Heart right ventricle (tissue), 16 donors: ENCODE measurements at regions not wholly inside any gene's neighbourhood (a gene's known extent, or its start where the extent isn't known, plus 50 kb on each side); places are given as distances from the start of the nearest gene placed in this dataset.

ENCODE experiments used
- ATAC-seq, 8 donors: fragments of 200-7000 bp; cut with Tn5 transposase; one replicate each; pipeline ENCODE4 v1.9.1; 2020; ENCODE audit warnings: mild to moderate bottlenecking in 8 of 8, moderate library complexity in 8 of 8, moderate number of reproducible peaks in 1 of 8
- DNase-seq, 2 donors: peaks; one replicate each; pipeline ENCODE4 v3.0.0-alpha.2; 2020
- H3K27ac ChIP-seq, 10 donors: fragments of 200-600 bp; sonication (generic) in 2 of 10; one replicate each; pipeline versions ENCODE4 v1.5.0 to v1.8.0; 2020 to 2022; ENCODE audit warnings: mild to moderate bottlenecking in 3 of 10
- H3K27me3 ChIP-seq, 7 donors: fragments of 200-600 bp; one replicate each; pipeline ENCODE4 v1.8.0; 2021 to 2022; ENCODE audit warnings: mild to moderate bottlenecking in 2 of 7
- H3K36me3 ChIP-seq, 9 donors: fragments of 200-600 bp; sonication (generic) in 1 of 9; one replicate each; pipeline versions ENCODE4 v1.5.0 to v1.8.0; 2020 to 2022; ENCODE audit warnings: mild to moderate bottlenecking in 2 of 9
- H3K4me1 ChIP-seq, 9 donors: fragments of 200-600 bp; sonication (generic) in 1 of 9; one replicate each; pipeline versions ENCODE4 v1.5.0 to v1.8.0; 2020 to 2022; ENCODE audit warnings: mild to moderate bottlenecking in 4 of 9
- H3K4me3 ChIP-seq, 10 donors: fragments of 200-600 bp; sonication (generic) in 2 of 10; one replicate each; pipeline versions ENCODE4 v1.5.0 to v1.8.0; 2020 to 2022; ENCODE audit warnings: mild to moderate bottlenecking in 7 of 10, moderate library complexity in 2 of 10
- H3K9me3 ChIP-seq, 11 donors: fragments of 200-600 bp in 10 of 11; sonication (generic) in 2 of 11; one replicate each; pipeline versions ENCODE4 v1.5.0 to v1.8.0; 2013 to 2022; ENCODE audit warnings: mild to moderate bottlenecking in 2 of 11, control low read depth in 1 of 11, moderate library complexity in 1 of 11
- WGBS, 2 donors: extraction: QIAGEN DNeasy Blood & Tissue Kit; methylation state at CpG; one replicate each; pipeline ENCODE4 v1.1.7; 2013; ENCODE audit warnings: inconsistent platforms in 1 of 2; 5-methylcytosine and 5-hydroxymethylcytosine counted together
- intact Hi-C, 10 donors: fragments of 100-400 bp; cut with DNase I; formaldehyde crosslinking; loops; one replicate each; pipeline versions ENCODE4 v1.11.1 to v1.14.2; 2022
- TF ChIP-seq, protein P1 (sequence below), 9 donors: fragments of 200-600 bp; sonication (generic) in 2 of 9; IDR thresholded peaks; one replicate each; pipeline versions ENCODE4 v1.5.0 to v1.8.0; 2021 to 2022; ENCODE audit warnings: antibody characterized with exemption in 9 of 9, mild to moderate bottlenecking in 5 of 9, moderate library complexity in 1 of 9
- donor health status: Arrhythmogenic right ventricular cardiomyopathy.
- donor health status: ischemic (EF 13 %, LVEDD 7.1; RV severe dilation, severe dysfunction).
- donor health status: healthy with polysubstance abuse.
- donor health status: DM: no; HTN: yes; CAD: no.
- donor health status: DM: no; HTN: no; CAD: no.
- donor health status: ischemic (EF 25% LVEDD 6.9; RV normal size, moderate dysfunction).
- donor health status: ischemic (EF 25% LVEDD 5.7; RV mildly dilated, moderate dysfunction).
- donor health status: healthy.
- donor health status: DM: yes; HTN: yes; CAD: no.
- donor health status: Ischemic cardiomyopathy.
- donor health status: ischemic (EF 35%, LVEDD 5.7; RV mildly dilated, moderate dysfunction).
- donor health status: nonischemic (EF 11% LVEDD 7.7; RV severe dilation, severe dysfunction).
- donor health status: DM: yes; HTN: yes; CAD: no.
- donor health status: PGD.
- donor health status: ischemic (EF 29% LVEDD 5.4; RV normal size, mild dysfunction).
- donor health status: nonischemic (EF 23%, LVEDD 6.1; RV moderate dilation, normal function).

- no peaks in the 10 kb centered on the region for H3K9me3 ChIP-seq
- ATAC-seq (no peak), DNase-seq (no peak)
- no peaks in the 10 kb centered on the region for H3K36me3 ChIP-seq
- TF ChIP-seq, protein P1, sequence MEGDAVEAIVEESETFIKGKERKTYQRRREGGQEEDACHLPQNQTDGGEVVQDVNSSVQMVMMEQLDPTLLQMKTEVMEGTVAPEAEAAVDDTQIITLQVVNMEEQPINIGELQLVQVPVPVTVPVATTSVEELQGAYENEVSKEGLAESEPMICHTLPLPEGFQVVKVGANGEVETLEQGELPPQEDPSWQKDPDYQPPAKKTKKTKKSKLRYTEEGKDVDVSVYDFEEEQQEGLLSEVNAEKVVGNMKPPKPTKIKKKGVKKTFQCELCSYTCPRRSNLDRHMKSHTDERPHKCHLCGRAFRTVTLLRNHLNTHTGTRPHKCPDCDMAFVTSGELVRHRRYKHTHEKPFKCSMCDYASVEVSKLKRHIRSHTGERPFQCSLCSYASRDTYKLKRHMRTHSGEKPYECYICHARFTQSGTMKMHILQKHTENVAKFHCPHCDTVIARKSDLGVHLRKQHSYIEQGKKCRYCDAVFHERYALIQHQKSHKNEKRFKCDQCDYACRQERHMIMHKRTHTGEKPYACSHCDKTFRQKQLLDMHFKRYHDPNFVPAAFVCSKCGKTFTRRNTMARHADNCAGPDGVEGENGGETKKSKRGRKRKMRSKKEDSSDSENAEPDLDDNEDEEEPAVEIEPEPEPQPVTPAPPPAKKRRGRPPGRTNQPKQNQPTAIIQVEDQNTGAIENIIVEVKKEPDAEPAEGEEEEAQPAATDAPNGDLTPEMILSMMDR (IDR thresholded peaks at IDR 0.05) = no peak
- WGBS, 2 donors = 76% methylated on average over 6 of the region's 6 CpGs
- no peak overlapping the region for H3K4me3 ChIP-seq
- no peaks in the 10 kb centered on the region for H3K27me3 ChIP-seq
- no peaks in the 10 kb centered on the region for H3K4me1 ChIP-seq
- intact Hi-C loops = no loop called here
- no peak overlapping the region for H3K27ac ChIP-seq
Measured at GRCh38 chr6:63410435-63411426, 90.9 kb upstream of the LGSN start.

- Histone ChIP-seq H3K27ac (no peak overlapping the region), H3K27me3 (no peaks in the 10 kb centered on the region), H3K9me3 (no peaks in the 10 kb centered on the region), H3K4me3 (no peak overlapping the region), H3K4me1 (no peaks in the 10 kb centered on the region), H3K36me3 (no peaks in the 10 kb centered on the region)
- 80 to 84% methylated on average over 4 of the region's 4 CpGs for WGBS, 2 donors
- DNase-seq = no peak
- no peak for ATAC-seq
- TF ChIP-seq, protein P1 (IDR thresholded peaks at IDR 0.05) = no peak
- intact Hi-C loops = loop anchor here in 1 of 10 donors (2.0 kb wide), 1 partner anchor 44 kb away; no protein-coding TSS in a partner anchor
Measured at GRCh38 chr6:63415286-63415685, 95.5 kb upstream of the LGSN start.

DNA sequence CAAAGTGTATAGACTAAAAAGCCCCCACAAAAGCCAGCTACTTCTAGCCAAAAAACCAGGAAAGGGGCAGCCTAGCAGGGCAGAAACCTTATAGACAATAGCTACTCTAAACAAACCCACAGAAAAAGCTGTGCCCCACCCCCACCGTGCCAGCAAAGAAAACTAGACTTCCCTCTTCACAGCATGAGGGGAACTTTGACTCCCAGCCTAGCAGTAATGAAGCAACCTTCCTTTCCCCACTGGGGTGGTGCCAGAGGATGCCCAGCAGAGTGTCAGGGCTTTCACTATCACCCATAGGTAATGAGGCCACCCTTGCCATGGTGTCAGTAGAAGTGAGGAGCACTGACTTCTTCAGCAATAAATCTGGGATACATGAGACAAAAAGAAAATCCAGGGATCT lies 99.0 kb upstream of the LGSN start:
- no peak for ATAC-seq
- WGBS, 2 donors = 50 to 60% methylated on average over 1 of the region's 1 CpG
- TF ChIP-seq, protein P1 (IDR thresholded peaks at IDR 0.05) = no peak

DNA sequence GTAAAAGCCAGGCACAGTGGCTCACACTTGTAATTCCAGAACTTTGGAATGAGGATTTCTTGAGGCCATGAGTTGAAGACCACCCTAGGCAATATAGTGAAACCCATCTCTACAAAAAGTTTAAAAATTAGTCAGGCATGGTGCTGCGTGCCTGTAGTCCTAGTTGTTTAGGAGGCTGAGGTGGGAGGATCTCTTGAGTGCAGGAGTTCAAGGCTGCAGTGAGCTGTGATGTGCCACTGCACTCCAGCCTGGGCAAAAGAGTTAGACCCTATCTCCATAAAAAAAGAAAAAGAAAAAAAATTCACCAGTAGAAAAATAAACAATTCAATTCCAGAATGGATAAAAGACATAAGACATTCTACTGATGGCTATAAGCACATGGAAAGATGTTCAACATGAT lies 104.9 kb upstream of the LGSN start:
- no peaks in the 10 kb centered on the region for H3K4me1 ChIP-seq
- no peaks in the 10 kb centered on the region for H3K36me3 ChIP-seq
- peaks cover 0 to 19% (median 0%) of the 10 kb centered on the region in 11 donors for H3K9me3 ChIP-seq
- TF ChIP-seq, protein P1 (IDR thresholded peaks at IDR 0.05) = no peak
- no peak for ATAC-seq
- intact Hi-C loops = no loop called here
- H3K4me3 ChIP-seq = no peak overlapping the region
- 59 to 70% methylated on average over 1 of the region's 1 CpG for WGBS, 2 donors
- no peaks in the 10 kb centered on the region for H3K27me3 ChIP-seq
- DNase-seq = no peak
- H3K27ac ChIP-seq = no peak overlapping the region

More for the DNA sequence above, 99.0 kb upstream of the LGSN start:
- Histone ChIP-seq H3K4me3 (no peak overlapping the region), H3K27me3 (no peaks in the 10 kb centered on the region), H3K27ac (no peak overlapping the region), H3K4me1 (no peaks in the 10 kb centered on the region), H3K9me3 (peaks cover 0 to 19% (median 0%) of the 10 kb centered on the region in 11 donors), H3K36me3 (no peaks in the 10 kb centered on the region)
- no peak for DNase-seq
- intact Hi-C loops = no loop called here
